Common myeloid progenitor, CD34-positive (primary cell): ENCODE measurements at regions not wholly inside any gene's neighbourhood (a gene's known extent, or its start where the extent isn't known, plus 50 kb on each side); places are given as distances from the start of the nearest gene placed in this dataset.
"Not testable (repeated sequence)": the region's sequence is repeated elsewhere in the genome, so short reads cannot be mapped to it uniquely, and the experiment has no call there.

Source experiments
- CTCF ChIA-PET: fragments of 350-600 bp; sonication (Branson Sonifier 250); formaldehyde crosslinking; loops from one replicate; lab custom pipeline; 2021; ENCODE audit warnings: antibody characterized with exemption; lab: Charles Lee
- POLR2A ChIA-PET: fragments of 350-600 bp; sonication (Branson Sonifier 250); formaldehyde crosslinking; loops from one replicate; lab custom pipeline; 2021; ENCODE audit warnings: antibody characterized with exemption; lab: Charles Lee
- DNase-seq, 3 donors: peaks; one replicate each; pipeline versions ENCODE4 v3.0.0 to v3.0.0-alpha.2; 2013
- H3K27ac ChIP-seq, 2 experiments: 1 replicate in 1 of 2; 2 replicates in 1 of 2; pipeline ENCODE4 v1.7.0; 2013; ENCODE audit warnings: inconsistent platforms in 2 of 2, low read length in 2 of 2, mild to moderate bottlenecking in 2 of 2, low read depth in 1 of 2, moderate library complexity in 1 of 2; ENCODE audit not compliant: severe bottlenecking in 2 of 2, insufficient read depth in 1 of 2, poor library complexity in 1 of 2
- H3K27me3 ChIP-seq, 5 experiments: replicated peaks in 2 of 5; 1 replicate in 3 of 5; 2 replicates in 2 of 5; pipeline versions ENCODE4 v1.6.1 to v1.7.0; 2013; ENCODE audit warnings: low read length in 4 of 5, mild to moderate bottlenecking in 2 of 5, moderate library complexity in 2 of 5, inconsistent platforms in 1 of 5; ENCODE audit not compliant: insufficient read depth in 5 of 5, control insufficient read depth in 4 of 5
- H3K36me3 ChIP-seq, 4 experiments: 1 replicate in 2 of 4; 2 replicates in 2 of 4; pipeline versions ENCODE4 v1.6.1 to v1.7.0; 2013; ENCODE audit warnings: low read length in 3 of 4, control low read depth in 1 of 4, mild to moderate bottlenecking in 1 of 4; ENCODE audit not compliant: control insufficient read depth in 4 of 4, insufficient read depth in 4 of 4
- H3K4me1 ChIP-seq, 4 experiments: 1 replicate in 3 of 4; 2 replicates in 1 of 4; pipeline versions ENCODE4 v1.6.1 to v1.7.1; 2013; ENCODE audit warnings: low read length in 3 of 4, mild to moderate bottlenecking in 3 of 4, control low read depth in 1 of 4, inconsistent platforms in 1 of 4, moderate library complexity in 1 of 4; ENCODE audit not compliant: control insufficient read depth in 4 of 4, insufficient read depth in 4 of 4; ENCODE audit errors: control extremely low read depth in 1 of 4
- H3K4me3 ChIP-seq, 7 experiments: 1 replicate in 4 of 7; 2 replicates in 3 of 7; pipeline versions ENCODE4 v1.5.1 to v1.7.0; 2013; ENCODE audit warnings: mild to moderate bottlenecking in 7 of 7, low read length in 6 of 7, moderate library complexity in 6 of 7, inconsistent platforms in 2 of 7, low read depth in 2 of 7, control low read depth in 1 of 7; ENCODE audit not compliant: insufficient read depth in 4 of 7, control insufficient read depth in 1 of 7; ENCODE audit errors: extremely low read depth in 1 of 7
- H3K9me3 ChIP-seq, 5 experiments: 1 replicate in 4 of 5; 2 replicates in 1 of 5; pipeline versions ENCODE4 v1.6.1 to v1.7.1; 2013; ENCODE audit warnings: low read length in 4 of 5, mild to moderate bottlenecking in 2 of 5, inconsistent platforms in 1 of 5, low read depth in 1 of 5, moderate library complexity in 1 of 5; ENCODE audit not compliant: control insufficient read depth in 4 of 5, insufficient read depth in 2 of 5; ENCODE audit errors: control extremely low read depth in 1 of 5
- WGBS: methylation state at CpG from one replicate; pipeline ENCODE4 v1.1.5; 2013; ENCODE audit not compliant: insufficient coverage; 5-methylcytosine and 5-hydroxymethylcytosine counted together

- H3K36me3 ChIP-seq: no peaks in the 10 kb centered on the region
- H3K27me3 ChIP-seq: peaks cover 0 to 3% (median 0%) of the 10 kb centered on the region in 5 experiments
- no peak overlapping the region for H3K27ac ChIP-seq
- no peak for DNase-seq
- H3K4me3 ChIP-seq: no peak overlapping the region
- H3K9me3 ChIP-seq: no peaks in the 10 kb centered on the region
- H3K4me1 ChIP-seq: peaks cover 8 to 27% (median 13%) of the 10 kb centered on the region in 4 experiments
- ChIA-PET CTCF (interaction anchor here (1.6 kb wide), 1 partner anchor 9 kb away, joined by 4 read pairs; no protein-coding TSS in a partner anchor), POLR2A (no interaction called here)
- WGBS: 100% methylated on average over 5 of the region's 8 CpGs
These were observed 116.0 kb upstream of the ADRA1B start for GRCh38 chr5:159800131-159800840.

DNA sequence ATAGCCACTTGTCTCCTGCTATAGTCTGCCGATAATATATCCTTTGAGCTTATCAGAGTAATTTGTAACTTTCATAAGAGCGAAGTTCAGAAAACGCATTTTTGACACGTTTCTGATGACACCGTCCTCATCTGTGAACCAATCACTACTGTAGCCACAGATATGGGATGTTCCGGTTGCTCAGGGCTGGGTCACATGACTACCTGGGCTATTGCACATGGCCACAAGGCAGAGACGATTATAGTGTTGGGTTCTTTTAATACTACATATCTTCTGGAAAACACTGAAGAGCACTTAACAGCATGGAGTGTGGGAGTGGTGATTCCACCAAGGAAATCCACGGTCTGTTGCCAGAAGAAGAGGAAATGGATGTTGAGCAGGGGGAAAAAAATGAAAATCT lies 115.0 kb upstream of the ADRA1B start:
- ChIA-PET CTCF (interaction anchor here (1.6 kb wide), 1 partner anchor 10 kb away, joined by 4 read pairs; no protein-coding TSS in a partner anchor), POLR2A (no interaction called here)

DNA sequence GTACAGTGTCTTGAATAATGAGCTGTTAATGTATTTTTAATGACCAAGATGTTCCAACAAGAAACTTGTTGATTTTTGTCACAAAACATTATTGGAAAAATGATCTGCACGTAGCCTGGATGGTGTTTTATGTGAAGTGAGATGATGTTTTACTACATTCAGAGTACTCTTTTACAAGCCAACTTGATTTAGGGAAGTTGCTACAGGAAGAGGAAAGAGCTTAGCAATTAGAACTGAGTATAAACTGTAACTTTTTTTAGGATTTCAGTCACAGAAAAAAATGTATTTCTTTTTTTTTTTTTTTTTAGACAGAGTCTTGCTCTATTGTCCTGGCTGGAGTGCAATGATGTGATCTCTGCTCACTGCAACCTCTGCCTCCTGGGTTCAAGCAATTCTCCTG lies 113.6 kb upstream of the ADRA1B start:
- peak; percentile 10 to 71 (median 55) for DNase-seq
- ChIA-PET CTCF (interaction anchor here (0.6 to 1.8 kb wide), 4 partner anchors 20 to 285 kb away, joined by 3 to 5 read pairs (median 3); no protein-coding TSS in a partner anchor), POLR2A (no interaction called here)
- Histone ChIP-seq H3K9me3 (no peaks in the 10 kb centered on the region), H3K4me1 (peaks cover 8 to 30% (median 13%) of the 10 kb centered on the region in 4 experiments), H3K27me3 (peaks cover 0 to 7% (median 0%) of the 10 kb centered on the region in 5 experiments), H3K36me3 (no peaks in the 10 kb centered on the region), H3K4me3 (no peak overlapping the region), H3K27ac (no peak overlapping the region)
- WGBS: no CpG with 5 or more reads among the region's 1 CpG

More for the DNA sequence above, 115.0 kb upstream of the ADRA1B start:
- no peaks in the 10 kb centered on the region for H3K36me3 ChIP-seq
- WGBS: 99% methylated on average over 6 of the region's 8 CpGs
- H3K27me3 ChIP-seq: peaks cover 0 to 3% (median 0%) of the 10 kb centered on the region in 5 experiments
- H3K27ac ChIP-seq: no peak overlapping the region
- H3K4me1 ChIP-seq: peaks cover 8 to 30% (median 13%) of the 10 kb centered on the region in 4 experiments
- H3K4me3 ChIP-seq: no peak overlapping the region
- DNase-seq: no peak
- no peaks in the 10 kb centered on the region for H3K9me3 ChIP-seq

DNA sequence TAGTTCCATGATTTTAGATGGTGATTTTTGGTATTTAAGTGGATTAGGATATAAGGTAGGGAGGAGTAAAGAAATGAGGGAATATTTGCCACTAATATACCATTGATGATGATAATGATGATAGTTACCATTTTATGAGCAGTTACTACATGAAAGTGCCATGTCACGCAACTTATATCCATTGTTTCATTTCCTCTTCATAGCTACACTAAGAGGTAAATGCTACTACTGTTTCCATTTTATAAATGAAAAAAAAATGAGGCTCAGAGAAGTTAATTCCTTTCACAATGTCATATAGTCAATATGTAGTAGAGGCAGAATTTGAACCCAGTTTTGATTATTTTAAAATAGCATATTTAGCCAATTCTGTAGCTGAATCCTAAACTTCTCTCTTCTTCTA lies 112.2 kb upstream of the ADRA1B start:
- WGBS: no CpG with 5 or more reads among the region's 1 CpG
- peaks cover 0 to 7% (median 0%) of the 10 kb centered on the region in 5 experiments for H3K27me3 ChIP-seq
- POLR2A ChIA-PET: no interaction called here

GRCh38 chr5:159805021-159805420 lies 111.3 kb upstream of the ADRA1B start:
- ChIA-PET POLR2A (interaction anchor here (0.6 kb wide), 2 partner anchors 92 to 110 kb away, joined by 3 to 4 read pairs; no protein-coding TSS in a partner anchor), CTCF (interaction anchor here (1.0 to 1.8 kb wide), 2 partner anchors 38 to 110 kb away, joined by 3 read pairs; no protein-coding TSS in a partner anchor)
- Histone ChIP-seq H3K36me3 (no peaks in the 10 kb centered on the region), H3K4me3 (no peak overlapping the region), H3K4me1 (peaks cover 8 to 30% (median 13%) of the 10 kb centered on the region in 4 experiments), H3K27ac (no peak overlapping the region), H3K9me3 (no peaks in the 10 kb centered on the region), H3K27me3 (peaks cover 0 to 7% (median 0%) of the 10 kb centered on the region in 5 experiments)
- peak; percentile 82 to 96 (median 96) for DNase-seq
- no CpG with 5 or more reads among the region's 2 CpGs for WGBS

More for the DNA sequence above, 112.2 kb upstream of the ADRA1B start:
- no peak for DNase-seq
- H3K4me3 ChIP-seq: no peak overlapping the region
- H3K36me3 ChIP-seq: no peaks in the 10 kb centered on the region
- CTCF ChIA-PET: interaction anchor here (1.0 to 1.8 kb wide), 4 partner anchors 22 to 111 kb away, joined by 3 to 5 read pairs (median 3); no protein-coding TSS in a partner anchor
- no peak overlapping the region for H3K27ac ChIP-seq
- H3K9me3 ChIP-seq: no peaks in the 10 kb centered on the region
- H3K4me1 ChIP-seq: peaks cover 8 to 30% (median 13%) of the 10 kb centered on the region in 4 experiments

- POLR2A ChIA-PET, H3K9me3 ChIP-seq, DNase-seq, H3K36me3 ChIP-seq, H3K27ac ChIP-seq, H3K4me3 ChIP-seq, H3K27me3 ChIP-seq: not testable (repeated sequence)
- 100% methylated on average over 1 of the region's 3 CpGs for WGBS
- CTCF ChIA-PET: interaction anchor here (1.3 kb wide), 1 partner anchor 72 kb away, joined by 3 read pairs; no protein-coding TSS in a partner anchor
- H3K4me1 ChIP-seq: peaks cover 8 to 30% (median 13%) of the 10 kb centered on the region in 4 experiments
These were observed 109.1 kb upstream of the ADRA1B start for GRCh38 chr5:159807135-159807534.

GRCh38 chr5:159807586-159807985 lies 108.7 kb upstream of the ADRA1B start:
- no peak for DNase-seq

More at GRCh38 chr5:159807586-159807985, 108.7 kb upstream of the ADRA1B start:
- H3K4me1 ChIP-seq: peaks cover 8 to 26% (median 10%) of the 10 kb centered on the region in 4 experiments
- peaks cover 0 to 7% (median 0%) of the 10 kb centered on the region in 5 experiments for H3K27me3 ChIP-seq
- CTCF ChIA-PET: interaction anchor here (1.3 kb wide), 1 partner anchor 71 kb away, joined by 3 read pairs; no protein-coding TSS in a partner anchor
- no peaks in the 10 kb centered on the region for H3K9me3 ChIP-seq
- POLR2A ChIA-PET: no interaction called here
- H3K4me3 ChIP-seq: no peak overlapping the region
- H3K27ac ChIP-seq: no peak overlapping the region
- WGBS: no CpG with 5 or more reads among the region's 2 CpGs
- H3K36me3 ChIP-seq: no peaks in the 10 kb centered on the region
